Stimulated activated effector memory CD8-positive, alpha-beta T cell treated with anti-CD3 and anti-CD28 coated beads, Interleukin-12 subunit alpha, Interleukin-12 subunit beta, amount 100 ng/mL, for 72 hours (primary cell): ENCODE measurements at regions not wholly inside any gene's neighbourhood (a gene's known extent, or its start where the extent isn't known, plus 50 kb on each side); places are given as distances from the start of the nearest gene placed in this dataset.
A peak's percentile ranks its signal among the peaks of the same experiment; 100 is the strongest.

ENCODE experiments used
- ATAC-seq: fragments of 150-1000 bp; cut with Tn5 transposase; 2 replicates; pipeline ENCODE4 v1.10.0; 2021
- DNase-seq, 2 donors: peaks; one replicate each; pipeline ENCODE4 v3.0.0; 2021 to 2022; ENCODE audit warnings: low spot score in 2 of 2
- H3K27ac Mint-ChIP-seq: one replicate; pipeline ENCODE4 v1.8.0; 2022; ENCODE audit warnings: mild to moderate bottlenecking, mixed read lengths
- H3K36me3 Mint-ChIP-seq: one replicate; pipeline ENCODE4 v1.8.0; 2022; ENCODE audit warnings: mild to moderate bottlenecking, mixed read lengths
- H3K4me1 Mint-ChIP-seq: one replicate; pipeline ENCODE4 v1.8.0; 2022; ENCODE audit warnings: mixed read lengths
- H3K4me3 Mint-ChIP-seq: one replicate; pipeline ENCODE4 v1.8.0; 2022; ENCODE audit warnings: mild to moderate bottlenecking, mixed read lengths
- H3K9me3 Mint-ChIP-seq: one replicate; pipeline ENCODE4 v1.8.0; 2022; ENCODE audit warnings: mixed read lengths

- H3K4me1 Mint-ChIP-seq = peaks cover 15% of the 10 kb centered on the region
- DNase-seq (no peak), ATAC-seq (no peak)
- H3K9me3 Mint-ChIP-seq = no peaks in the 10 kb centered on the region
- H3K4me3 Mint-ChIP-seq = no peak overlapping the region
- no peak overlapping the region for H3K27ac Mint-ChIP-seq
- H3K36me3 Mint-ChIP-seq = no peaks in the 10 kb centered on the region
These were observed 257.3 kb downstream of the QKI start for GRCh38 chr6:163671791-163672190.

DNA sequence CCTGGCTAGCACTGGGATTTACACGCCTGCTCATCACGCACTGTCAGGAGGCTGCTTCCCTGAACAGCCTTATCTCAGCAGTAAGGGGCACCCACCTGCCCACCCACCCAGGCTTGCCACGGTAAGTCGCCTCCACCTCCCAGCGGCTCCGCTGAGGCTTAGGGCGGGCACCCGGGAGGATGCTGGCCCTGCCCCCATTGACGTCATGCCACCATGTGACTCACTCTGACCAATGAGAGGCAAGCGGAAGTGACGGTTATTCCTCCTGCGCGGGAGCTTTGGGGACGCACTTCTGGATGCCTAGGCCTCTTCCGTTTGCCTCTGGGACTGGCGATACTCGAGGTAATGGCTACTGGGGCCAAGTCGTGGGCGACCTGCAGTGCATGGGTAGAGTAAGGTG, 256.8 kb downstream of the QKI start:
- no peak overlapping the region for H3K27ac Mint-ChIP-seq
- H3K4me1 Mint-ChIP-seq = peaks cover 15% of the 10 kb centered on the region
- no peak for ATAC-seq
- H3K4me3 Mint-ChIP-seq = no peak overlapping the region
- H3K9me3 Mint-ChIP-seq = no peaks in the 10 kb centered on the region
- no peaks in the 10 kb centered on the region for H3K36me3 Mint-ChIP-seq
- no peak for DNase-seq

DNA sequence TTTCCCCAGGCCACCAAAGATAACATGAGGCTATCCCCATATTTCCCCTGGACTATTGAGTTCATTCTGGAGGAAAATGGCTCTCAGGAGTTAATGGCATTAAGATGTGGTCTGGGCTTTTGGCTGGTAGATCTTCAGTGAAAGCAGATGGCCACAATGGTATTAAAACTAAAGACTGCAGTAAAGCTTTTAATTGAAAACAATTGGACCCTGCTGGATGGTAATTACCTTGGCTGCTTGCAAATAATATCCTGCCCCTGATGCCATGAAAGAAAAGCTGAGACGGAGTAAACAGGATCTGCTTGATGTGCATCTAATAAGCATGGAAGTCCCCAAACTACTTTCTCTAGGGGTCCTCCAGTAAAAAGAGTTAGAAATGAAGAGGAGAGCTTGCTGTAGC, 255.8 kb downstream of the QKI start:
- H3K9me3 Mint-ChIP-seq = no peaks in the 10 kb centered on the region
- no peak for DNase-seq
- peaks cover 15% of the 10 kb centered on the region for H3K4me1 Mint-ChIP-seq
- no peaks in the 10 kb centered on the region for H3K36me3 Mint-ChIP-seq
- no peak overlapping the region for H3K27ac Mint-ChIP-seq
- H3K4me3 Mint-ChIP-seq = no peak overlapping the region
- ATAC-seq = no peak

- Mint-ChIP-seq H3K36me3 (no peaks in the 10 kb centered on the region), H3K9me3 (no peaks in the 10 kb centered on the region), H3K4me1 (peaks cover 15% of the 10 kb centered on the region), H3K27ac (peak overlapping the region; percentile 66), H3K4me3 (peak overlapping the region; percentile 34)
- peak; percentile 19 for ATAC-seq
- DNase-seq = no peak
These were observed 253.5 kb downstream of the QKI start for GRCh38 chr6:163668061-163668426.

DNA sequence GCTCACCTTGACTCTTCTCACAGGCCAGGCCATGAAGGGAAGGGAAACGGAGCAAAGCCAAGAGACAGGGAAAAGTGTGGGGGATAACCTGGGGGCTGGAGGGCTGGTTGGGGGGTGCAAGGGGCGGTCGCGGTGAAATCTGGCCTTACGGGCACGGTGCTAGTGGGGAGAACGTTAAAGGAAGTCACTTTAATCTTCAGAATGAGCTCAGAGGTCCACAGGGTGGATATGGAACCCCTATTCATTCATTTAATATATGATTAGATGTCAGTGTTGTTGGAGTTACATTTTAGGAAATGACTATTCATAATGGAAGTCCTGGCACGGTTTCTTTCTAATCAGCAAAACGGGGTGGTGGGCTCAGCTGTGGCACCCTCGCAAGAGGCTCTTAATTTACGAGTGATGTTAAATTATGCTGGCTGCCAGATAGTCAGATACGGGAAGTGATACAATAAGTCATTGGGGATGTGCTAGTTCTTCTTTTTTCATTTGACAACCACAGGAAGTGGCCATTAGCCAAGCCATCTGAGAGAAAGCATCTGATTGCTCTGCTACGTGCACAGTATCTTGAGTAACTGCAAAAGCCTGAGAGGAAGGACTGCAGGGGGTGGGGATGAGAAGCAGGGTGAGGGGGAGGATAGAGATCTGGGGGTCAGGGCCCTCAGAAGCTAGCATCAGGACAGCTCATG, 253.0 kb downstream of the QKI start:
- no peak for DNase-seq
- ATAC-seq = peak; percentile 80

GRCh38 chr6:163665464-163665863, 250.9 kb downstream of the QKI start:
- Mint-ChIP-seq H3K4me3 (no peak overlapping the region), H3K36me3 (no peaks in the 10 kb centered on the region), H3K4me1 (peaks cover 21% of the 10 kb centered on the region), H3K9me3 (no peaks in the 10 kb centered on the region), H3K27ac (no peak overlapping the region)
- DNase-seq (no peak), ATAC-seq (no peak)

More for the DNA sequence above, 253.0 kb downstream of the QKI start:
- Mint-ChIP-seq H3K27ac (peak overlapping the region; percentile 66), H3K4me1 (peaks cover 15% of the 10 kb centered on the region), H3K4me3 (peak overlapping the region; percentile 34), H3K9me3 (no peaks in the 10 kb centered on the region), H3K36me3 (no peaks in the 10 kb centered on the region)

DNA sequence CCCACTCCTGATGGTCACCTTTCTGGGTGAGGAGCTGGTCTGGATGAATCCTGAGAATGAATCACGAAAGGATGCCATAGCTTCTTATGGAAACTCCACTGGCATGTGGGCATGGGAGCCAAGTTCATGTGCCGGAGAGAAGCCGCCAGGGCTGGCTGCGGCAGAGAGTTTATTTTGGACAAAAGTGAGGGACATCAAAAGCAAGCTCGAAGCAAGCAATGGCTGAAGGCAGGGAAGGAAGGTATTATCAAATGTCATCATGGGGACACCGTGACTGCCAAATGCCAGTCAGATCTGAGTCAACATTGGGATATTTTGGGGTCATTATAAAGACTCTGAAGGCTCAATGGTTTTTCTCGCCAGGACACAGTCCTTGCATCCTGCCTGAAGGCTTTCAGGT, 249.1 kb downstream of the QKI start:
- peaks cover 21% of the 10 kb centered on the region for H3K4me1 Mint-ChIP-seq

DNA sequence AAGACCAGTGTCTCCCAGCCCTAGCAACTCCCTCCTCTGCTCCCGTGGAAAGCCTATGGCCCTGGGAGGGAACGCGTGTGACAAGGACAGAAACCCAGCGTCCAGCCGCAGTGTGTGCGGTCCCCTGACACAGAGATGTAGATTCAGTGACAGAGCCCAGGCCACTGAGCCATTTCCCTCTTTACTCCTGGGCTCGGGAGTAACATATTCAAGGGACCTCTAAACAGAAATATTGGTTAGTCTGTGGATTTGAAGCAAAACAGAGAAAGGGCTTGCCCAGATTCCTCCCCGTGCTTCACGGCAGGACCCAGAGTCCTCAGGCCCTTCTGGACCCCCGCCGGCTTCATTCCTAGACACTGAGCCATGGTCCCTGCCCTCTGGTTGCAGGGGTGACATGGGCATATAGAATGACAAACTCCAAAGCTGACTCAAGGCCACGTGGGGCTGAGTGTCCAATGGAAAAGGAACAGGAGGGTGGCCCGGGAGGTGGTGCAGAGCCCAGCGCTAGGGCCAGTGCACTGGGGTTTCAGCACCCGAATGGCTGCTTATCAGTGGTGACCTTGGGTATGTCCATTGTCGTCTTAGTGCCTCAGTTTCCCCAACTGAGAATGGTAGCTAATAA, 248.2 kb downstream of the QKI start:
- DNase-seq (no peak), ATAC-seq (no peak)
- peaks cover 14% of the 10 kb centered on the region for H3K4me1 Mint-ChIP-seq
- H3K4me3 Mint-ChIP-seq = no peak overlapping the region
- peaks cover 3% of the 10 kb centered on the region for H3K9me3 Mint-ChIP-seq
- no peak overlapping the region for H3K27ac Mint-ChIP-seq
- H3K36me3 Mint-ChIP-seq = no peaks in the 10 kb centered on the region

More for the DNA sequence above, 249.1 kb downstream of the QKI start:
- H3K9me3 Mint-ChIP-seq = no peaks in the 10 kb centered on the region
- H3K4me3 Mint-ChIP-seq = no peak overlapping the region
- H3K27ac Mint-ChIP-seq = no peak overlapping the region
- DNase-seq = no peak
- ATAC-seq = no peak
- H3K36me3 Mint-ChIP-seq = no peaks in the 10 kb centered on the region

- Mint-ChIP-seq H3K27ac (no peak overlapping the region), H3K4me1 (peaks cover 6% of the 10 kb centered on the region)
- peak; percentile 36 for ATAC-seq
These were observed 246.8 kb downstream of the QKI start for GRCh38 chr6:163661272-163661671.

DNA sequence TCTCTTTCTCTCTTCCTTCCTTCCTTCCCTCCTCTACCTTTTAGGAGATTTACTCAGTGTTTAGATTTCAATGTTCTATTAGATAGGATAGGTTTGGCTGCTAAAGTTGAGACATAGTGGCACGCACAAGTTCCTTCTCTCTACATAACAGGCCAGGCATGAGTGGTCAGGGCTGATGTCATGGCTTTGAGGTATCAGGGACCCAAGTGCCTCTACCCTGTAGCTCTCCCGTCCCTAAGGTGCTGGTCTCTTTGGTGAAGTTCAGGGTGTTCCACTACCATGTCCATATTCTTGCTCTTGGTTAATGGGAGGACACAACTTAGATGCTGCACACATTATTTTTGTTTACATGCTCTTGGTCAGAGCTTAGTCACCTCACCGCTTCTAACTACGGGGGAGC, 245.3 kb downstream of the QKI start:
- DNase-seq = no peak
- no peak overlapping the region for H3K27ac Mint-ChIP-seq
- H3K9me3 Mint-ChIP-seq = peaks cover 3% of the 10 kb centered on the region
- H3K36me3 Mint-ChIP-seq = no peaks in the 10 kb centered on the region
- ATAC-seq = no peak
- peaks cover 6% of the 10 kb centered on the region for H3K4me1 Mint-ChIP-seq
- no peak overlapping the region for H3K4me3 Mint-ChIP-seq

More at GRCh38 chr6:163661272-163661671, 246.8 kb downstream of the QKI start:
- DNase-seq = no peak
- no peak overlapping the region for H3K4me3 Mint-ChIP-seq
- peaks cover 3% of the 10 kb centered on the region for H3K9me3 Mint-ChIP-seq
- H3K36me3 Mint-ChIP-seq = no peaks in the 10 kb centered on the region

GRCh38 chr6:163655217-163656121, 241.0 kb downstream of the QKI start:
- peaks cover 3% of the 10 kb centered on the region for H3K9me3 Mint-ChIP-seq
- DNase-seq (no peak), ATAC-seq (peak; percentile 26)
- H3K4me3 Mint-ChIP-seq = no peak overlapping the region
- H3K4me1 Mint-ChIP-seq = no peaks in the 10 kb centered on the region
- no peaks in the 10 kb centered on the region for H3K36me3 Mint-ChIP-seq
- no peak overlapping the region for H3K27ac Mint-ChIP-seq

DNA sequence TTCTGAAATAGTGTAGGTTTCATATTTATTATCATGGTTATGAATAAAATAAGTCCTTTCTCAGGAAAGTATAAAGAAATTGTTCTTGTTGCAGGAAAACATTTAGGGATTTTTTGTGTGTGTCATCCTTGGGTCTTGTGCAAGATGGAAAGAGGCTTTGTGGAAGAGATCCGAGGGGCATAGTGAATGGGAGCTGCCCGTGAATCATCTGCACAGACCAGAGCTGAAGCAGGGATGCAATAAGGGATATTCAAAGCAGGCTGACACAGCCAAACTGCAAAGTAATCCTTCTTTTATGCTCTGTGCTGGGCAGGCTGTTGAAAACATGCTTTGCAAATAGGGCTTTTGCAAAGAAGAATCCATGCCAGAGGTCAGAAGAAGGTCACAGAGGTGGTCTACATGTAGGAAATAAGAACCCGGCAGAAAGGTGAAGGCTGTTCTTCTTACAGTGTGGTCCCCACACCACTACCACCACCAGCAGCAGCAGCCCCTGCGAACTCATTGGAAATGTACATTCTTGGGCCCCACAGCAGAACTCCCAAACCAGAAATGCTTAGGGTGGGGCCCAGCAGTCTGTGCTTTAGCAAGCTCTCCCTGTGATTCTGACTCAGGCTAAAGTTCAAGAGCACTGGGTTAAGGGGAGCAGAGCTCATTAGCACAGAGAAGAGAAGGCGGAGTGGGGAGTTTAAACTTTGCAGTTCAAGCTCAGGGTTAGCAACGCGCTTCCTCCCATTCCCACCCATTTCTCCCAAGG, 237.6 kb downstream of the QKI start:
- no peak overlapping the region for H3K4me3 Mint-ChIP-seq
- no peak for ATAC-seq
- no peaks in the 10 kb centered on the region for H3K4me1 Mint-ChIP-seq

DNA sequence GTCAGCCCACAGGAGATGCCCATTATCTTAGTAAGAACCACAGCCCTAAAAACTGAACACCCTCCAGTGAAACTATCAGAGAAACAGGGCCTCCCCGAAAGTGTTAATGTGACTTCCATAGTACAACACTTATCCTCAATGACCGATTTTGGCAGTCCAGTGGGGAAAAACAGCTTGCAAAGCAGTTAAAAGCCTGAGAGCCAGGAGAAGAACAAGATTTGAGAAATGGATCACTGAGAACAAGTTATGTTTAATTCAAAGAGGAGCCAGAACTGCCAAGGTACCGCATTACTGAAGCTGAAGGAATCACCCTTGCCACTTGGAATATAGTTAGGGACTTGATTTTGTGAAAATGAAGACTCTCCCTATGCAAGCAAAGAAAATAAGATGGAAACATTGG, 236.9 kb downstream of the QKI start:
- DNase-seq (no peak), ATAC-seq (no peak)
- no peaks in the 10 kb centered on the region for H3K36me3 Mint-ChIP-seq
- no peaks in the 10 kb centered on the region for H3K9me3 Mint-ChIP-seq
- no peak overlapping the region for H3K4me3 Mint-ChIP-seq
- no peak overlapping the region for H3K27ac Mint-ChIP-seq
- no peaks in the 10 kb centered on the region for H3K4me1 Mint-ChIP-seq

More for the DNA sequence above, 237.6 kb downstream of the QKI start:
- no peak for DNase-seq
- H3K9me3 Mint-ChIP-seq = no peaks in the 10 kb centered on the region
- H3K36me3 Mint-ChIP-seq = no peaks in the 10 kb centered on the region
- H3K27ac Mint-ChIP-seq = no peak overlapping the region

GRCh38 chr6:163648868-163649267, 234.3 kb downstream of the QKI start:
- no peak overlapping the region for H3K27ac Mint-ChIP-seq
- no peaks in the 10 kb centered on the region for H3K4me1 Mint-ChIP-seq
- H3K4me3 Mint-ChIP-seq = no peak overlapping the region
- no peaks in the 10 kb centered on the region for H3K36me3 Mint-ChIP-seq
- no peak for ATAC-seq
- DNase-seq = no peak
- H3K9me3 Mint-ChIP-seq = no peaks in the 10 kb centered on the region

- Mint-ChIP-seq H3K4me1 (no peaks in the 10 kb centered on the region), H3K9me3 (no peaks in the 10 kb centered on the region), H3K27ac (no peak overlapping the region), H3K36me3 (no peaks in the 10 kb centered on the region), H3K4me3 (no peak overlapping the region)
- DNase-seq (no peak), ATAC-seq (no peak)
These were observed 233.1 kb downstream of the QKI start for GRCh38 chr6:163647624-163648023.
